ENCODE measurements at regions not wholly inside any gene's neighbourhood (a gene's known extent, or its start where the extent isn't known, plus 50 kb on each side); places are given as distances from the start of the nearest gene placed in this dataset.
"Not testable (repeated sequence)": the region's sequence is repeated elsewhere in the genome, so short reads cannot be mapped to it uniquely, and the experiment has no call there.

GRCh38 chr18:22705328-22705727 lies 227.8 kb upstream of the RBBP8 start:
- DNase-seq: no peak

- not testable (repeated sequence) for DNase-seq
Measured at GRCh38 chr18:22706025-22706424, 227.1 kb upstream of the RBBP8 start.

- DNase-seq: no peak
Measured at GRCh38 chr18:22709288-22710060, 223.7 kb upstream of the RBBP8 start.

- DNase-seq: no peak
Measured at GRCh38 chr18:22710673-22711191, 222.4 kb upstream of the RBBP8 start.

- no peak for DNase-seq
Measured at GRCh38 chr18:22711192-22711685, 221.9 kb upstream of the RBBP8 start.

- DNase-seq: no peak
Measured at GRCh38 chr18:22713511-22713910, 219.6 kb upstream of the RBBP8 start.

- not testable (repeated sequence) for DNase-seq
Measured at GRCh38 chr18:22717536-22717935, 215.6 kb upstream of the RBBP8 start.

- DNase-seq: no peak
Measured at GRCh38 chr18:22723221-22723620, 209.9 kb upstream of the RBBP8 start.

GRCh38 chr18:22723773-22724172 lies 209.4 kb upstream of the RBBP8 start:
- DNase-seq: no peak

GRCh38 chr18:22726469-22726868 lies 206.7 kb upstream of the RBBP8 start:
- DNase-seq: no peak

- no peak for DNase-seq
Measured at GRCh38 chr18:22728016-22728415, 205.1 kb upstream of the RBBP8 start.

- DNase-seq: no peak
Measured at GRCh38 chr18:22728481-22729105, 204.5 kb upstream of the RBBP8 start.

GRCh38 chr18:22731398-22731797 lies 201.7 kb upstream of the RBBP8 start:
- DNase-seq: no peak

- no peak for DNase-seq
Measured at GRCh38 chr18:22734105-22734661, 198.9 kb upstream of the RBBP8 start.

GRCh38 chr18:22734791-22735627 lies 198.1 kb upstream of the RBBP8 start:
- DNase-seq: no peak

- no peak for DNase-seq
Measured at GRCh38 chr18:22737054-22737453, 196.1 kb upstream of the RBBP8 start.

- DNase-seq: no peak
Measured at GRCh38 chr18:22739061-22739642, 194.0 kb upstream of the RBBP8 start.

- no peak for DNase-seq
Measured at GRCh38 chr18:22739789-22740188, 193.3 kb upstream of the RBBP8 start.

- no peak for DNase-seq
Measured at GRCh38 chr18:22741318-22741717, 191.8 kb upstream of the RBBP8 start.

GRCh38 chr18:22742409-22742808 lies 190.7 kb upstream of the RBBP8 start:
- DNase-seq: no peak

- DNase-seq: no peak
Measured at GRCh38 chr18:22745966-22746365, 187.2 kb upstream of the RBBP8 start.

- DNase-seq: no peak
Measured at GRCh38 chr18:22752014-22752413, 181.1 kb upstream of the RBBP8 start.
